Duodenal mucosa (tissue), 2 donors: ENCODE measurements at regions not wholly inside any gene's neighbourhood (a gene's known extent, or its start where the extent isn't known, plus 50 kb on each side); places are given as distances from the start of the nearest gene placed in this dataset.

ENCODE experiments used
- H3K27ac ChIP-seq: one replicate; pipeline ENCODE4 v1.7.0; 2013; ENCODE audit warnings: low read depth, low read length
- H3K27me3 ChIP-seq, 2 donors: one replicate each; pipeline ENCODE4 v1.7.0; 2013; ENCODE audit warnings: low read length in 2 of 2, control low read depth in 1 of 2; ENCODE audit not compliant: insufficient read depth in 2 of 2, control insufficient read depth in 1 of 2
- H3K36me3 ChIP-seq, 2 donors: one replicate each; pipeline ENCODE4 v1.7.0; 2013; ENCODE audit warnings: low read length in 2 of 2, control low read depth in 1 of 2; ENCODE audit not compliant: insufficient read depth in 2 of 2, control insufficient read depth in 1 of 2
- H3K4me1 ChIP-seq, 2 donors: one replicate each; pipeline ENCODE4 v1.7.0; 2013; ENCODE audit warnings: low read length in 2 of 2, control low read depth in 1 of 2; ENCODE audit not compliant: insufficient read depth in 2 of 2, control insufficient read depth in 1 of 2
- H3K4me3 ChIP-seq, 2 donors: one replicate each; pipeline ENCODE4 v1.7.0; 2013; ENCODE audit warnings: low read length in 2 of 2, low read depth in 1 of 2
- H3K9ac ChIP-seq, 2 donors: one replicate each; pipeline ENCODE4 v1.7.0; 2013; ENCODE audit warnings: low read length in 2 of 2, low read depth in 1 of 2
- H3K9me3 ChIP-seq, 2 donors: one replicate each; pipeline ENCODE4 v1.7.0; 2013; ENCODE audit warnings: low read length in 2 of 2, control low read depth in 1 of 2; ENCODE audit not compliant: control insufficient read depth in 1 of 2

DNA sequence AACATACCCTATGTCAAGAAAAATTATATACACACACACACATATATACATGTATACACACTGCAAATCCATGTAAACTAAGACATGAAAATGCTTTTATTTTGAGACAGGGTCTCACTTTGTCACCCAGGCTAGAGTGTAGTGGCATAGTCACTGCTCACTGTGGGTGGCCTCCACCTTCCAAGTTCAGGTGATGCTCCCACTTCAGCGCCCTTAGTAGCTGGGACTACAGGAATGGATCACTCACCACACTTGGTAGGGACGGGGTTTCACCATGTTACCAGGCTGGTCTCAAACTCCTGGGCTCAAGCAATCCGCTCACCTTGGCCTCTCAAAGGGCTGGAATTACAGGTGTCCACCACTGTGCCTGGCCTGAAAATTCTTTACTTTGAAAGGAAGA is 617.6 kb downstream of the NYAP2 start:
- Histone ChIP-seq H3K9me3 (no peaks in the 10 kb centered on the region), H3K4me1 (no peaks in the 10 kb centered on the region)

GRCh38 chr2:226011716-226012450 is 612.4 kb downstream of the NYAP2 start:
- H3K27me3 ChIP-seq, result no peaks in the 10 kb centered on the region
- no peaks in the 10 kb centered on the region for H3K4me1 ChIP-seq
- no peak overlapping the region for H3K4me3 ChIP-seq
- H3K27ac ChIP-seq, result no peak overlapping the region
- H3K36me3 ChIP-seq, result no peaks in the 10 kb centered on the region
- H3K9ac ChIP-seq, result no peak overlapping the region
- no peaks in the 10 kb centered on the region for H3K9me3 ChIP-seq

More for the DNA sequence above, 617.6 kb downstream of the NYAP2 start:
- no peaks in the 10 kb centered on the region for H3K27me3 ChIP-seq
- no peak overlapping the region for H3K9ac ChIP-seq
- H3K4me3 ChIP-seq, result no peak overlapping the region
- H3K36me3 ChIP-seq, result no peaks in the 10 kb centered on the region
- H3K27ac ChIP-seq, result no peak overlapping the region

- Histone ChIP-seq H3K9ac (no peak overlapping the region), H3K9me3 (no peaks in the 10 kb centered on the region), H3K27me3 (no peaks in the 10 kb centered on the region), H3K4me3 (no peak overlapping the region), H3K27ac (no peak overlapping the region), H3K36me3 (no peaks in the 10 kb centered on the region), H3K4me1 (no peaks in the 10 kb centered on the region)
Measured at GRCh38 chr2:226002438-226002837, 602.9 kb downstream of the NYAP2 start.

- Histone ChIP-seq H3K9me3 (no peaks in the 10 kb centered on the region), H3K4me3 (no peak overlapping the region), H3K27me3 (no peaks in the 10 kb centered on the region), H3K4me1 (no peaks in the 10 kb centered on the region), H3K27ac (no peak overlapping the region), H3K36me3 (no peaks in the 10 kb centered on the region), H3K9ac (no peak overlapping the region)
Measured at GRCh38 chr2:226001716-226002115, 602.2 kb downstream of the NYAP2 start.

DNA sequence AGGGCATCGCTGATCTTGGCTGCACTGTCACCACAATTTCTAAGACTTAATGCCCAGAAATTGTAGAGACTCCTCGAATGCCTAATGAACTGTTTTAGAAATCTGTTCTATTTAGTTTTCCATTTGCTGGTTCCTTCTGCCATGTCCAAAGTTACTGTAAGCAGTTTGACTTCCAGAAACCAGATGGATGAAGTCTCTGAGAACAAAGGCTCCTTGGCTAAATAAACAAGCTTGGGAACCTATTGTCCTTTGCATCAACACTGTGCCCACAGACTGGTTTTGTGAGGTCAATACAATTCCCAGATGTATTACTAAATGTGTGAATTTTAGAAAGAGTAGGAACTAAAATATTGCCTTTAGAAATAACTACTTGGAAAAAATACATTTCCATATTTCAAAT is 600.2 kb downstream of the NYAP2 start:
- H3K27me3 ChIP-seq, result no peaks in the 10 kb centered on the region
- H3K27ac ChIP-seq, result no peak overlapping the region
- H3K4me1 ChIP-seq, result peaks cover 0 to 3% of the 10 kb centered on the region in 2 donors
- H3K9me3 ChIP-seq, result no peaks in the 10 kb centered on the region
- H3K36me3 ChIP-seq, result no peaks in the 10 kb centered on the region
- no peak overlapping the region for H3K4me3 ChIP-seq
- no peak overlapping the region for H3K9ac ChIP-seq

DNA sequence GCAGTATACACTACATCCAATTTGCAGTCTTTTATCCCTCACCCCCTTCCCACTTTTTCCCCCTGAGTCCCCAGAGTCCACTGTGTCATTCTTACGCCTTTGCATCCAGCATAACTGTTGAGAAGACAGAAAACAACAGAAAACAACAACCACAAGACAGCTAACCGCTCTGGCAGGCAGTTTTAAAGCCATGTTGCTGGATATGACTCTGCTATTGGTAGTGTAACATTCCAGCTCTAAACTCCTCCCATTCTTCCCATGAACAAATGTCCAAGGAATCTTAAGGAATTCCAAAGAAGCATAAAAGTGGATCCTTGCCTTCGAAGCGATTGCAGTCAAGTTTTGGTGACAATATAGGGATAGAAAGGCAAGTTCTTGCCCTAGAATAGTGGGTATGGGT is 599.1 kb downstream of the NYAP2 start:
- Histone ChIP-seq H3K4me1 (peaks cover 0 to 3% of the 10 kb centered on the region in 2 donors), H3K27me3 (no peaks in the 10 kb centered on the region), H3K27ac (no peak overlapping the region), H3K36me3 (no peaks in the 10 kb centered on the region), H3K4me3 (no peak overlapping the region), H3K9me3 (no peaks in the 10 kb centered on the region), H3K9ac (no peak overlapping the region)

DNA sequence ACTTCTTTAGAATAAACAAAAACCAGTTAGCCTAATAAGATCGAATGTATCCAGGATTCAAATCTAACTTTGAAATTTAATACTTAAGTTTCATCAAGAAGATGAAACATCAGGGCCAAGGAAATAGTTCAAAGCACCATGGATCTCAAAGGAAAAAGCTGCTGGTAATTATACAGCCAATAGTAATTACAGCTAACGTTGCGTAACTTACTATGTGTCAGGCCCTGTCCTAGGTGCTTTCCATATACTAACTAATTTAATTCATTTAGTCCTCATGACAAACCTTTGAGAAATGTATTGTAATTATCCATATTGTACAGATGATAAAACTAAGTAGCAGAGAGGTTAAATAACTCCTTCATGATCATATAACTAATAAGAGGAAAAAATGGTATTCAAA is 598.6 kb downstream of the NYAP2 start:
- Histone ChIP-seq H3K27me3 (no peaks in the 10 kb centered on the region), H3K4me1 (peaks cover 0 to 3% of the 10 kb centered on the region in 2 donors), H3K9me3 (no peaks in the 10 kb centered on the region), H3K27ac (no peak overlapping the region), H3K4me3 (no peak overlapping the region), H3K9ac (no peak overlapping the region), H3K36me3 (no peaks in the 10 kb centered on the region)

DNA sequence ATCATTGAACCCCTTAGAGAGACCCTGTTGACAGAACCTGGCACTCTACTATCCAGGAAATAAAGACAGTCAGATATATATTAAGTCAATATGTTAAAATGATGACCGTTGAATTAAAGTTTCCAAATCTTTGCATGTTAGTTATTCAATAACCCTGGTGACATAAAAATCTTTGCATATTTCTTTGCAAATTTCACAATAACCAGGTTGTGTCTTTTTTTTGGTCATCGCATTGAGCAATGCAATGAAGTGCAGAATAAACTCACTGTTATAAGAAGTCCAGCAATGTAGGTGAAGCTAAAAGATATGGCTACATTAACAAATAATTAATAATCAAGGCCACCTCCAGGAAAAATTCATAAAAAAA is 596.9 kb downstream of the NYAP2 start:
- Histone ChIP-seq H3K27me3 (no peaks in the 10 kb centered on the region), H3K36me3 (no peaks in the 10 kb centered on the region), H3K9me3 (no peaks in the 10 kb centered on the region), H3K9ac (no peak overlapping the region), H3K27ac (no peak overlapping the region), H3K4me1 (peaks cover 0 to 3% of the 10 kb centered on the region in 2 donors), H3K4me3 (no peak overlapping the region)

DNA sequence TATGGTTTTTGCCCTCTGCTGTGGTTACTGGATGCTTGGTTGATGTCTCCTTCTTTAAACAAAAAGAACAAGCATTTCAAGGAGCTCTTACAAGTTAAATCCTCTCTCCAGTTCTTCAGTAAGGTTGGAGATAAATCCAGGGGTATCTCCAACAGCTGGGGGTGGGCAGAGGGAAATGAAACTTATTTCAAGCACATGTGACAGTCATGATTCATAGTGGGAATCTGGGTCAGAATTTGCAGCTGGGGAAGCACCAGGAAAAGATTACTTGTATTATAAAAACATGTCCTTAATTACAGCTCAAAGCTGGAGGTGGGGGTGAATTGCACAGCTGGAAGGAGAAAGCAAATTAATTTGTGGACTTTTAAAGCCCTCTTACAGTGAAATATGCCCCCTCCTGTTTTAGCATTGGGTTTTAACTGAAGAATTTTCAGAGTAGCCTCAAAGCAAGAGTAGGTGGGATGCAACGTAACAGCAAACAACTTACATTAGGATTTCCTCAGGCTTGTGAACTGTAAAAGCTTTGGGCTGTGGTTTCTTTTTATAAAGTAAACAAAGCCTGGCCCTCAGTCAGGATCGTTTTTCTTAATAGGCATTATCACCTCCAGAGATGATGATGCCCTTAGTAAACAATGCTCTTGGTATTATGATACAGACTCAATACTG is 596.4 kb downstream of the NYAP2 start:
- Histone ChIP-seq H3K4me1 (peaks cover 0 to 3% of the 10 kb centered on the region in 2 donors), H3K9me3 (no peaks in the 10 kb centered on the region), H3K4me3 (no peak overlapping the region), H3K27ac (no peak overlapping the region), H3K36me3 (no peaks in the 10 kb centered on the region), H3K27me3 (no peaks in the 10 kb centered on the region), H3K9ac (no peak overlapping the region)

- Histone ChIP-seq H3K4me1 (peaks cover 0 to 3% of the 10 kb centered on the region in 2 donors), H3K27me3 (no peaks in the 10 kb centered on the region), H3K27ac (no peak overlapping the region), H3K9me3 (no peaks in the 10 kb centered on the region), H3K9ac (no peak overlapping the region), H3K36me3 (no peaks in the 10 kb centered on the region), H3K4me3 (no peak overlapping the region)
Measured at GRCh38 chr2:225994748-225995405, 595.4 kb downstream of the NYAP2 start.
